GM21576 (cell line): ENCODE measurements at regions not wholly inside any gene's neighbourhood (a gene's known extent, or its start where the extent isn't known, plus 50 kb on each side); places are given as distances from the start of the nearest gene placed in this dataset.
"Not testable (repeated sequence)": the region's sequence is repeated elsewhere in the genome, so short reads cannot be mapped to it uniquely, and the experiment has no call there.

Experiments
- ATAC-seq: cut with Tn5 transposase; IDR thresholded peaks from one replicate; pipeline ENCODE4 v1.9.1; 2021; ENCODE audit warnings: mild to moderate bottlenecking, moderate library complexity; ENCODE audit not compliant: unreplicated experiment

GRCh38 chr14:43356979-43357545, 1150.0 kb downstream of the FSCB start:
- ATAC-seq, result no peak

- ATAC-seq, result no peak
Measured at GRCh38 chr14:43356382-43356781, 1150.7 kb downstream of the FSCB start.

GRCh38 chr14:43341921-43342320, 1165.2 kb downstream of the FSCB start:
- no peak for ATAC-seq

- no peak for ATAC-seq
Measured at GRCh38 chr14:43338713-43339112, 1168.4 kb downstream of the FSCB start.

- ATAC-seq, result no peak
Measured at GRCh38 chr14:43336351-43336750, 1170.7 kb downstream of the FSCB start.

- ATAC-seq, result not testable (repeated sequence)
Measured at GRCh38 chr14:43326501-43327407, 1180.3 kb downstream of the FSCB start.

- ATAC-seq, result no peak
Measured at GRCh38 chr14:43316427-43316826, 1190.7 kb downstream of the FSCB start.

- no peak for ATAC-seq
Measured at GRCh38 chr14:43313719-43314118, 1193.4 kb downstream of the FSCB start.

- ATAC-seq, result no peak
Measured at GRCh38 chr14:43308421-43309110, 1198.5 kb downstream of the FSCB start.

GRCh38 chr14:43307836-43308235, 1199.2 kb downstream of the FSCB start:
- no peak for ATAC-seq

GRCh38 chr14:43306053-43306452, 1201.0 kb downstream of the FSCB start:
- ATAC-seq, result no peak

- ATAC-seq, result no peak
Measured at GRCh38 chr14:43297794-43298193, 1209.3 kb downstream of the FSCB start.

- ATAC-seq, result not testable (repeated sequence)
Measured at GRCh38 chr14:43296061-43296460, 1211.0 kb downstream of the FSCB start.

GRCh38 chr14:43285575-43285974, 1221.5 kb downstream of the FSCB start:
- no peak for ATAC-seq

- ATAC-seq, result no peak
Measured at GRCh38 chr14:43260056-43260455, 1247.0 kb downstream of the FSCB start.

- no peak for ATAC-seq
Measured at GRCh38 chr14:43258396-43258795, 1248.7 kb downstream of the FSCB start.

- ATAC-seq, result not testable (repeated sequence)
Measured at GRCh38 chr14:43256996-43257395, 1250.1 kb downstream of the FSCB start.

- ATAC-seq, result no peak
Measured at GRCh38 chr14:43252866-43253265, 1254.2 kb downstream of the FSCB start.

GRCh38 chr14:43249591-43249990, 1257.5 kb downstream of the FSCB start:
- no peak for ATAC-seq

- no peak for ATAC-seq
Measured at GRCh38 chr14:43249116-43249515, 1258.0 kb downstream of the FSCB start.

GRCh38 chr14:43247877-43248276, 1259.2 kb downstream of the FSCB start:
- no peak for ATAC-seq

- ATAC-seq, result no peak
Measured at GRCh38 chr14:43244142-43244625, 1262.9 kb downstream of the FSCB start.
